ENCODE measurements at regions not wholly inside any gene's neighbourhood (a gene's known extent, or its start where the extent isn't known, plus 50 kb on each side); places are given as distances from the start of the nearest gene placed in this dataset.
A peak's percentile ranks its signal among the peaks of the same experiment; 100 is the strongest.

DNA sequence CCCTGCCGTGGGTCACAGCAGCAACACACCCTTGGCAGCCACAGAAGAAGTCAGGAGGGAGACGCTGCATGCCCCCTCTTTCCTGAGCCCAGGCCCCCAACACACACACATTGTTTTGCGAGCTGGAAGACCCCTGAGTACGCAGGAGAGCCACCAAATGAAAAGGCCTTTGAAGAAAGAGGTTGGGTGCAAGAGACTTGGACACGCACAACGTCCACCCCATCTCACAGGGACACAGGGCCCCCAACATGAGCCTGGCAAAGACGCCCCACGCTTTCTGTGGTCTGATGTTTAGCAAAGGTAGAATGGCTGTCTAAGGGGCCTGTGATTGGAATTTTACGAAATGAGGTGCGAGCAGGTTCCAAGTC, 185.0 kb downstream of the TTLL2 start:
- Histone ChIP-seq H3K9me3 (ENCODE audit: control insufficient read depth, insufficient read depth, low read depth, low read length) (no peaks in the 10 kb centered on the region), H3K4me1 (ENCODE audit: control insufficient read depth, insufficient read depth, low read length) (no peaks in the 10 kb centered on the region), H3K36me3 (ENCODE audit: control insufficient read depth in 2 of 2, insufficient read depth in 1 of 2, low read length in 2 of 2) (no peaks in the 10 kb centered on the region), H3K27ac (ENCODE audit: extremely low read depth, low read depth, low read length) (no peak overlapping the region), H3K4me3 (ENCODE audit: low read depth, low read length) (no peak overlapping the region)
- ChIA-PET POLR2A (no interaction called here), CTCF (no interaction called here)
- no peak for TF ChIP-seq ZNF658 (tag by site-specific recombination; IDR thresholded peaks at IDR 0.05)
- no peak for TF ChIP-seq ZFHX2 (tag by site-specific recombination; conservative IDR thresholded peaks at IDR 0.05)
- TF ChIP-seq ZNF416 (tag by site-specific recombination; IDR thresholded peaks at IDR 0.05) = no peak
- no peak for TF ChIP-seq EGR2 (tag by site-specific recombination; IDR thresholded peaks at IDR 0.05; ENCODE audit: low read depth)
- no peak for TF ChIP-seq ZNF121 (tag by site-specific recombination; IDR thresholded peaks at IDR 0.05)
- no peak for TF ChIP-seq ZFP37 (tag by site-specific recombination; IDR thresholded peaks at IDR 0.05)
- TF ChIP-seq PRDM4 (tag by site-specific recombination; IDR thresholded peaks at IDR 0.05) = no peak
- TF ChIP-seq ZNF473 (tag by site-specific recombination; IDR thresholded peaks at IDR 0.05) = no peak
- TF ChIP-seq HOXA7 (CRISPR knock-in tag; IDR thresholded peaks at IDR 0.05; ENCODE audit: borderline replicate concordance) = no peak
- TF ChIP-seq ZNF510 (tag by site-specific recombination; IDR thresholded peaks at IDR 0.05; ENCODE audit: insufficient replicate concordance) = no peak
- no peak for TF ChIP-seq ZNF19 (tag by site-specific recombination; IDR thresholded peaks at IDR 0.05; ENCODE audit: low read depth)
- TF ChIP-seq, protein P1, sequence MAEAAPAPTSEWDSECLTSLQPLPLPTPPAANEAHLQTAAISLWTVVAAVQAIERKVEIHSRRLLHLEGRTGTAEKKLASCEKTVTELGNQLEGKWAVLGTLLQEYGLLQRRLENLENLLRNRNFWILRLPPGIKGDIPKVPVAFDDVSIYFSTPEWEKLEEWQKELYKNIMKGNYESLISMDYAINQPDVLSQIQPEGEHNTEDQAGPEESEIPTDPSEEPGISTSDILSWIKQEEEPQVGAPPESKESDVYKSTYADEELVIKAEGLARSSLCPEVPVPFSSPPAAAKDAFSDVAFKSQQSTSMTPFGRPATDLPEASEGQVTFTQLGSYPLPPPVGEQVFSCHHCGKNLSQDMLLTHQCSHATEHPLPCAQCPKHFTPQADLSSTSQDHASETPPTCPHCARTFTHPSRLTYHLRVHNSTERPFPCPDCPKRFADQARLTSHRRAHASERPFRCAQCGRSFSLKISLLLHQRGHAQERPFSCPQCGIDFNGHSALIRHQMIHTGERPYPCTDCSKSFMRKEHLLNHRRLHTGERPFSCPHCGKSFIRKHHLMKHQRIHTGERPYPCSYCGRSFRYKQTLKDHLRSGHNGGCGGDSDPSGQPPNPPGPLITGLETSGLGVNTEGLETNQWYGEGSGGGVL (tag by site-specific recombination; IDR thresholded peaks at IDR 0.05) = no peak
- TF ChIP-seq AEBP2 (tag by site-specific recombination; IDR thresholded peaks at IDR 0.05; ENCODE audit: borderline replicate concordance) = no peak
- TF ChIP-seq ZNF654 (tag by site-specific recombination; IDR thresholded peaks at IDR 0.05; ENCODE audit: low read depth) = no peak
- TF ChIP-seq KLF17 (tag by site-specific recombination; IDR thresholded peaks at IDR 0.05) = no peak

DNA sequence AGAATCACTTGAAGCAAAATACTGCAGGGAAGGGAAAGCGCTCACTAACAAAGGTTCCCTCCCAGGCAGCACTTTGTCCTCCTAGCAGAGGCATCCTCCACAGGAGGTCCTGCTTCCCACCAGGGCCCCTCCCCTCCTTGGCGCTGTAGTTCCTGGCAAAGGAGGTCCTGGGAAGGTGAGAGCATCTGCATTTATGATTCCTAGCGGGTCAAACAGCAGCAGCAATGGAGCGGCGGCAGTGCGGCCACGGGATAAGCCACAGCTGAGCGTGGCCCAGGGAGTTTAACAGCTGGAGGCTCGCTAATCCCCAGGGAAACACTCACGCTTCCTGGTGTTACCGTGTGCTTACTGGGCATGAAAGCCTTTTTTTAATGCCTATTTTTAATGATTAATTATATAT, 185.8 kb downstream of the TTLL2 start:
- TF ChIP-seq ZNF146 (tag by site-specific recombination; IDR thresholded peaks at IDR 0.05) (no peak), ZIC2 (tag by site-specific recombination; IDR thresholded peaks at IDR 0.05) (peak; percentile 55), MZF1 (tag by site-specific recombination; IDR thresholded peaks at IDR 0.05; ENCODE audit: borderline replicate concordance) (no peak), ZNF561 (tag by site-specific recombination; IDR thresholded peaks at IDR 0.05; ENCODE audit: borderline replicate concordance) (no peak), GLIS1 (tag by site-specific recombination; IDR thresholded peaks at IDR 0.05) (0 out of 2 replicates have a peak, but pooled peaks have one; percentile 38)
- ChIA-PET CTCF (no interaction called here), POLR2A (no interaction called here)
- Histone ChIP-seq H3K36me3 (ENCODE audit: control insufficient read depth in 2 of 2, insufficient read depth in 1 of 2, low read length in 2 of 2) (no peaks in the 10 kb centered on the region), H3K27ac (ENCODE audit: extremely low read depth, low read depth, low read length) (no peak overlapping the region), H3K4me1 (ENCODE audit: control insufficient read depth, insufficient read depth, low read length) (no peaks in the 10 kb centered on the region), H3K4me3 (ENCODE audit: low read depth, low read length) (no peak overlapping the region), H3K9me3 (ENCODE audit: control insufficient read depth, insufficient read depth, low read depth, low read length) (no peaks in the 10 kb centered on the region)

Measured in HEK293 (cell line).